HG03342 (cell line): ENCODE measurements at regions not wholly inside any gene's neighbourhood (a gene's known extent, or its start where the extent isn't known, plus 50 kb on each side); places are given as distances from the start of the nearest gene placed in this dataset.
"Not testable (repeated sequence)": the region's sequence is repeated elsewhere in the genome, so short reads cannot be mapped to it uniquely, and the experiment has no call there.

ENCODE experiments used
- ATAC-seq: cut with Tn5 transposase; IDR thresholded peaks from one replicate; pipeline ENCODE4 v1.9.1; 2021; ENCODE audit warnings: mild to moderate bottlenecking, moderate library complexity; ENCODE audit not compliant: unreplicated experiment

- no peak for ATAC-seq
Observed at GRCh38 chr16:65621640-65622039, 499.8 kb upstream of the CDH11 start.

DNA sequence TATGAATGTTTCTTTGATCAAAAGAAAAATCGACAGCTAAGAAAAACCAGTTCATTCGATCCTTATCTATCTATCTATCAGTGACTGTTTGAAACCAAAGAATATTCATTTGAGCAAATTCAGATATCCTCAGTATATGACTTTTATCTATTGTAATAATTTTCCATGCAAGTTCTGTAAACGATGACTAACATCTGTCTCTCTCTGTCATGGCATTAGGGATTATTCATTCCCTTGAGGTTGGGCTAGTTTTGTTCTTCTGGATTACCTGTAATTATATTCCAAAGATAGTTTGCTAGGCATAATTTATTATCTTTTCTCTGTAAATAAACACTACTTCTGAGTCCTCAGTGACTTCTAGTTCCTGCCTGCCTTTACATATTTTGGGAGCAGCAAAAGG is 497.7 kb upstream of the CDH11 start:
- ATAC-seq, result no peak

DNA sequence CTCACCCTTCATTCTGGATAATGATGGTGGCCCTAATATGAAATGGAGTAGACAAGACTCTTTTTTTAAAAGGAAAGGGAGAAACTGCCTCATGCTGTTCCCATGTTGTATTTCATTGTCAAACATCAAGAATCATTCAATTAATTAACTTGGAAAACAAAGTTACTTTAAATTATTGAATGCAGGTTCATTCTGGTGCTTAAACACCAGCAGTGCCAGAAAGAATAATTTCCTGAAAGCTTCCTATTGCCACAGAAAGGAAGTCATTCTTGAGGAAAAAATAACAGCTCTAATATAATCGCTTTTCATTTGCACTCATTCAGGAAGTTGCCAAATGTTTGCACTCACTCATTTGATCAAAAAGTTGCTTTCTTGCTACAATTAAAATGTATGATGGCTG is 497.1 kb upstream of the CDH11 start:
- no peak for ATAC-seq

- ATAC-seq, result no peak
Observed at GRCh38 chr16:65618333-65618732, 496.5 kb upstream of the CDH11 start.

DNA sequence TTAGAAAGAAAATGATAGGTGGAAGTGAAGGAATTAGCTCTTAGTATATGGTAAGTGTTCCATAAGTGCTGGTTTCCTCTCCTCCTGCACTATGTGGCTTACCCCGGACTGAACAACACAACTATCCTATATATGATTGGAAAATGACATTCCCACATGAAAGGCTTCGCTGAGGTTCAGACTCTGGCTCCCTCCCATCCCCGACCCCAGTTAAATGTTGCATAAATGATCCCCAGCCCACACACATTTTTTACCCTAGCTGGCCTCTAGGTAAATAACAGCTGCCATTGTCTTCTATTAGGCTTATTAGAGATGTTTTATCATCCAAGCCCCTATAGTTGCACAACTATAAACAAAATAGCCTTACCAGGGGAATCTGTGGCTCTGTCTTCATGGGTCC is 495.6 kb upstream of the CDH11 start:
- no peak for ATAC-seq

DNA sequence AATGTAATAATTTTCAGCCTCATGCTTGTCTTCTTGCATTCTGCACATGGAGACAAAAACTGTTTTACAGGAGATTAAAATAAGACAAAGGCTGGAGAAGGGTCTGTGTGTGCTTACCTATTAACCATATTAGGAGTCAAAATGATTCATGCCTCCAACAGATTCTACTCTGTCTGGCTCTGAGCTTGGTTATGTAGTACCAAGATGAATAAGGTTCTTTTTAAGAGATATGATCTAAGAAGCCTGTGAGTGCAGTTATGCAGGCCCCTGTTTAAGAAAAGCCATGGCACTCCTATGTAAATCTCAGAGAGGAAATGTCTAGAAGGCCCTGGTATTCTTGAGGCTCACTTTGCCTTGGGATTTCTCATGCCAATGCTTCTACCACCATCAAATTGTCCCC is 486.6 kb upstream of the CDH11 start:
- no peak for ATAC-seq

- ATAC-seq, result no peak
Observed at GRCh38 chr16:65604771-65605170, 482.9 kb upstream of the CDH11 start.

DNA sequence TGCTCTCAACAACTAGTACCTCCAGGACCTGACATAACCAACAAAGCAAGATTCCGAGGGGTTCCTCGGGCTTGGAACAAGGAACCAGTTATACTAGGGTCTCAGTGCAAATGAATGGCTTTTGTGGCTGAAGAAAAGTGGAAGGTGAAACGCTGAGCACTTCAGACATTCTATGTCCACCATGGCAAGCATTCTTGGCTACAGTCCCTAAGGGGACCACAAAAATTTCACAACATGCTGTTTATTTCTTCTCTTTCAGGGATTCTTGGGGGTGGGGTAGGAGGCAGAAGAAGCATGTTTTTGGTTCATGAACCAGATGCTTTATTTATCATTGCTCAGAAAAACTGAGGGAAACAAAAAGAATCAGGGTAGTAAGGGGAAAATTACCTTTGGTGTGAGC is 479.9 kb upstream of the CDH11 start:
- no peak for ATAC-seq

DNA sequence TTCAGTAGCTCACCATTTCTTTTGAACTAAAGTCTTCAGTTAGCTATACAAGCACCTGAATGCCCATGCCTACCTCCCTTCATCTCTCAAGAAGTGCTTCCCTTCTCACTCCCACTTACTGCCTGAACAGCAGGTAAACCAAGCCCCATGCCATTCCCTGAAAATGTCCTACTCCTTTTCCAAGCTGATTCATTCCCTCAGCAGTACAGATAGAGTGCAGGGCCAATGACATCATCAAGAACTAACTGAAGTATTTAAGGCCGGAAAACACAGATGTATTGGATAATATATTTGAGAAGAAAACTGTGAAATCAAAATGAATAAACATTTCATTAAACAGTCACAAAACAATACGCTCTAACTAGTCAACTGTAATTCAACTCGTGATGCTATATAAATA is 478.8 kb upstream of the CDH11 start:
- ATAC-seq, result no peak

DNA sequence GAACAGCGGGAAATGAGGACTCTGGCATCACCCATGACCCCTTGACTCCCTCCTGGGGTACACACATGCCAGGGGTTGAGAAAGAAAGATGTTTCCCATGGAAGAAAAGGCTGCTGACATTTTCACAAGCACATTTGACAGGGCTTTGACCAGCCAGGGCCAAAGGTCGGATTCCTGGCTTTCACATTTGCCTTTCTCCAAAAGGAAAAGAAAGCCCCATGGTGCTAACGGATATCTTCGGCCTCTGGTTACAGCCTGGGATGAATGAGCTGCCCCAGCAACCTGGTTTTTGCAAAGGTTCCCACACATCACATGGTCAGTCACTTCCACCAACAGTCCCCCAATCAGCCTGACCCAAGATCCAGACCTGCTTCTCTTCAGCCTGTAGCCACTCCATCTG is 478.2 kb upstream of the CDH11 start:
- no peak for ATAC-seq

DNA sequence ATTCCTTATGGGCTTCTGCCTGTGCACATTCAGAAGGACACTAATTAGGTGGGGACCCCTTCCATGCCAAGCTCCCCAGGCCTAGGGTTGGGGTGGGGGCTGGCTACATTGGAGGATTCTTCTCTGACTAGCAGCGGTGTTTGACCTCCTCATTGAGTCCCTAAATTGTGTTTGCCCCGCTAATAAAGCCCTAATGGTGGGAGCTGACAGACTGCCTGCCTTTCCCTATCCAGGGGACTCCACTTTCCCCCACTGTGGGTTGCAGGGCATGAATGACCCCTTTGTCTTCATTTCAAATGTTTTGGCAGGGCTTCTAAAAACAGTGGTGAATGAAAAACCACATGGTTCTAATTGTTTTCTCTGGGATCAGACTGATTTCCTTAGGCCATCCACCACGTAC is 476.8 kb upstream of the CDH11 start:
- no peak for ATAC-seq

GRCh38 chr16:65583498-65583897 is 461.6 kb upstream of the CDH11 start:
- no peak for ATAC-seq

DNA sequence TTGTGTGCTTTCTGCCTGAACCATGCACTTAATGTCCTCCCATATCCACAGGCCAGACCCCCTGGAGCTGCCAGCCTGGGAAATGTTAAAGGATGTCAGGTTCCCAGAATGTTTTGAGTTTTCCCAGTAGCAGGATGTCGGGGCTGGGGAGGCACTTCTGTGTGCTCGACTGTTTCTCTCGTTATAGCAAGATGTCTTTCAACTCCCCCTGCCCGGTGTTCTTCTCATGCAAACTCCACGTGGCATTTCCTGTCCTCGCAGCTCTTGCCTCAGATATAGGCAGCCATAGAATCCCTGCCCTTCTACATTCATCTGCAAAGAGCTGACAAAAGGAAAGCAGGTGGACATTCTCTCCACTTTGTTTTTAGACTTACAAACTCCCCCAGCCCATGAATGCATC is 457.2 kb upstream of the CDH11 start:
- no peak for ATAC-seq

DNA sequence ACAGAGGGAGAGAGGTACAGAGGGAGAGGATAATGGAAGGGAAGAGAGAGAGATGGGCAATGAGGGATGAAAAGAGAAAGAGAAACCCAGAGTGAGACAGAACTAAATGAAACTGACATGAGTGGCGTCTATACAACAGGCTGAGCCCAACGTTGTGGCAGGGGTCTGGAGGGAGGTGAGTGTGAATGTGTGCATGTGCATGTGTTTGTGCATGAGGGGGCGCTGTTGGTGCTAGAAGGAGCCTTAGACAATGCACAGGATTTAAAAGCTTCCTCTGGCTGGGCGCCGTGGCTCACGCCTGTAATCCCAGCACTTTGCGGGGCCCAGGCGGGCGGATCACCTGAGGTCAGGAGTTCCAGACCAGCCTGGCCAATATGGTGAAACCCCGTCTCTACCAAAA is 454.8 kb upstream of the CDH11 start:
- ATAC-seq, result no peak

DNA sequence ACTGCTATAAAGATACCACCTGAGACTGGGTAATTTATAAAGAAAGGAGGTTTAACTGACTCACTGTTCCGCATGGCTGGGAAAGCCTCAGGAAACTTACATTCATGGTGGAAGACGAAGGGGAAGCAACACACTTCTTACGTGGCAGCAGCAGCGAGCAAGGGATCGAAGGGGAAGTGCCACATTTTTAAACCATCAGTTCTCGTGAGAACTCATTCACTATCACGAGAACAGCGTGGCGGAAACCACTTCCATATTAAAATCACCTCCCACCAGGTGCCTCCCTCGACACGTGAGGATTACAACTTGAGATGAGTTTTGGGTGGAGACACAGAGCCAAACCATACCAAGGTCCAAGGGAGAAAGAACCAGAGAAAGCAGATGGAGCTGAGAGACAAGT is 454.3 kb upstream of the CDH11 start:
- no peak for ATAC-seq

GRCh38 chr16:65574326-65574966 is 452.6 kb upstream of the CDH11 start:
- no peak for ATAC-seq

- no peak for ATAC-seq
Observed at GRCh38 chr16:65572156-65572555, 450.3 kb upstream of the CDH11 start.

DNA sequence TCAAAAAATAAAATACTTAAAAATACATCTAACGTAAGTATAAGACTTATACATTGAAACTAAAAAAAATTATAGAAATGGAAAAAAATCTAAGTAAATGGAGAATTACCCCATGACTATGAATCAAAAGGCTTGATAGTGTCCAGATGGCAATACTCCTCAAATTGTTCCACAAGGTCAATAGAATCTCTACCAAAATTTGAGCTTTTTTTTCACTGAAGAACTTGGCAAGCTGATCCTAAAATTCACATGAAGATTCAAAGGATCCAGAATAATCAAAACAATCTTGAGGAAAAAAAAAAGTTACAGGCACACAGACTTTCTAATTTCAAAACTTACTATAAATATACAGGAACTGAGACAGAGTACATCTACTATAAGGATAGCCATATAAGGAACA is 448.4 kb upstream of the CDH11 start:
- ATAC-seq, result no peak

- no peak for ATAC-seq
Observed at GRCh38 chr16:65559846-65560245, 438.0 kb upstream of the CDH11 start.

- ATAC-seq, result not testable (repeated sequence)
Observed at GRCh38 chr16:65549689-65550088, 427.8 kb upstream of the CDH11 start.

- ATAC-seq, result no peak
Observed at GRCh38 chr16:65548470-65548869, 426.6 kb upstream of the CDH11 start.

- ATAC-seq, result no peak
Observed at GRCh38 chr16:65547772-65548446, 426.0 kb upstream of the CDH11 start.

GRCh38 chr16:65546353-65546791 is 424.5 kb upstream of the CDH11 start:
- ATAC-seq, result no peak
